OCI-LY3 (cell line): ENCODE measurements at regions not wholly inside any gene's neighbourhood (a gene's known extent, or its start where the extent isn't known, plus 50 kb on each side); places are given as distances from the start of the nearest gene placed in this dataset.

ENCODE experiments used
- H2AFZ ChIP-seq: fragments of 200-600, 300-600 bp; shearing (Covaris generic); 2 replicates; pipeline ENCODE4 v1.6.0; 2014; ENCODE audit warnings: antibody characterized with exemption, low read depth, low read length
- H3K27ac ChIP-seq: fragments of 200-600, 300-600 bp; sonication (generic); 2 replicates; pipeline ENCODE4 v1.5.1; 2014; ENCODE audit warnings: mild to moderate bottlenecking, low read length, moderate library complexity, mixed read lengths
- H3K27me3 ChIP-seq: fragments of 200-600, 300-600 bp; sonication (generic); 2 replicates; pipeline ENCODE4 v1.6.1; 2014; ENCODE audit warnings: low read depth, low read length, mixed read lengths
- H3K36me3 ChIP-seq: fragments of 200-600, 300-600 bp; sonication (generic); replicated peaks from 2 replicates; pipeline ENCODE3; 2014; ENCODE audit warnings: low read depth, low read length, mixed read lengths
- H3K4me1 ChIP-seq: fragments of 300-600, 200-600 bp; sonication (generic); 2 replicates; pipeline ENCODE4 v1.6.1; 2014; ENCODE audit warnings: low read length, mixed read lengths
- H3K4me2 ChIP-seq: fragments of 200-600, 300-600 bp; sonication (generic); 2 replicates; pipeline ENCODE4 v1.6.1; 2014; ENCODE audit warnings: low read length, mixed read lengths
- H3K4me3 ChIP-seq: fragments of 300-600, 200-600 bp; sonication (generic); 2 replicates; pipeline ENCODE4 v1.5.1; 2014; ENCODE audit warnings: antibody characterized with exemption, mild to moderate bottlenecking, low read length, moderate library complexity
- H3K79me2 ChIP-seq: fragments of 300-600, 200-600 bp; shearing (Covaris generic); 2 replicates; pipeline ENCODE4 v1.6.1; 2014; ENCODE audit warnings: mild to moderate bottlenecking, low read length, mixed read lengths
- H3K9ac ChIP-seq: fragments of 300-600, 200-600 bp; shearing (Covaris generic); 2 replicates; pipeline ENCODE4 v1.6.0; 2014; ENCODE audit warnings: mild to moderate bottlenecking, low read length, moderate library complexity
- H3K9me3 ChIP-seq: fragments of 200-600, 300-600 bp; shearing (Covaris generic); 2 replicates; pipeline ENCODE4 v1.6.1; 2014; ENCODE audit warnings: low read length, mixed read lengths; ENCODE audit not compliant: insufficient read depth
- H4K20me1 ChIP-seq: fragments of 200-600, 300-600 bp; sonication (generic); 2 replicates; pipeline ENCODE4 v1.6.1; 2016; ENCODE audit warnings: low read length, mixed read lengths; ENCODE audit not compliant: insufficient read depth
- CTCF ChIP-seq: fragments of 200-600, 300-600 bp; sonication (generic); IDR thresholded peaks from 2 replicates; pipeline ENCODE4 v1.5.1; 2014; ENCODE audit warnings: antibody characterized with exemption, low read length, low read depth
- EZH2phosphoT487 ChIP-seq: fragments of 200-600 bp; shearing (Covaris generic); IDR thresholded peaks from 2 replicates; pipeline ENCODE4 v1.6.1; 2018; ENCODE audit warnings: antibody characterized with exemption, mixed run types, low read depth

DNA sequence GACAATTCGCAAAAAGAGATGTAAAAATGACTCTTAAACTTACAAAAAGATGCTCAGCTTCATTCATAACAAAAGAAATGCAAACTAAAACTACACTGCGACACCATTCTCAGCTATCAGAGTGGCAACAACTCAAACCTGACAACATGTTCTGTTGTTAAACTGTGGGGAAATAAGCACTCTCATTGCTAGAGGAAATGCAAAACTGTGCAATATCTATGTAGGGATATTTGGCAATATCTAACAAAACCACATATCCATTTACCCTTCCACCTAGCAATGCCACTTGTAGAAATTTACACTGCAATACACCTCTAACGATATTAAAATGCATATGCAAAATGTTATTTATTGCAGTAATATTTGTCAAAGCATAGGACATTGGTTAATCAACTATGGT is 78.3 kb upstream of the EGFL6 start:
- Histone ChIP-seq H3K9ac (no peak overlapping the region), H3K4me1 (peaks cover 34% of the 10 kb centered on the region), H3K27me3 (no peaks in the 10 kb centered on the region), H3K9me3 (no peaks in the 10 kb centered on the region), H3K4me3 (no peak overlapping the region), H3K79me2 (no peaks in the 10 kb centered on the region), H2AFZ (no peak overlapping the region), H4K20me1 (no peaks in the 10 kb centered on the region), H3K4me2 (no peak overlapping the region), H3K27ac (no peak overlapping the region), H3K36me3 (no peaks in the 10 kb centered on the region)
- no peak for TF ChIP-seq CTCF

DNA sequence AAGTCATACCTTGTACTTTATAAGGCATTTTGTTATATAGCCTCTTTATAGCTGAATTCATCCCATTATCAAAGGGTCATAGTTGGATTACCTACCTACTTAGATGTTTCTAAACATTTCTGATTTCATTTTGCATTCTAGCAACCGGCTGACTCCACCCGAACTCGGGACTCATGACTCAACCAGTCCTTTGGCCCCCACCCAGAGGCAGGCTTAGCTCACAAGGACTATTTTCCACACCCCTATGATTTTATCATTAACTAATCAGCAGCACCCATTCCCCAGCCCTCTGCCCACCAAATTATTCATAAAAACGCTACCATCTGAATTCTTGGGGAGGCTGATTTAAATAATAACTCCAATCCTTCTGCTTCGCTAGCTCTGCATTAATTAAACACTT is 79.9 kb upstream of the EGFL6 start:
- no peak overlapping the region for H3K4me2 ChIP-seq
- H3K79me2 ChIP-seq = no peaks in the 10 kb centered on the region
- no peaks in the 10 kb centered on the region for H3K9me3 ChIP-seq
- no peaks in the 10 kb centered on the region for H4K20me1 ChIP-seq
- no peak overlapping the region for H3K4me3 ChIP-seq
- H3K27ac ChIP-seq = no peak overlapping the region
- H3K4me1 ChIP-seq = peaks cover 40% of the 10 kb centered on the region
- no peak overlapping the region for H3K9ac ChIP-seq
- no peak overlapping the region for H2AFZ ChIP-seq
- no peaks in the 10 kb centered on the region for H3K27me3 ChIP-seq
- H3K36me3 ChIP-seq = no peaks in the 10 kb centered on the region
- TF ChIP-seq CTCF = no peak
- TF ChIP-seq EZH2phosphoT487 = no peak

- no peaks in the 10 kb centered on the region for H3K36me3 ChIP-seq
- TF ChIP-seq CTCF (peak; percentile 64), EZH2phosphoT487 (no peak)
- peak overlapping the region; percentile 90 for H3K27ac ChIP-seq
- H4K20me1 ChIP-seq = no peaks in the 10 kb centered on the region
- peak overlapping the region; percentile 78 for H3K9ac ChIP-seq
- no peaks in the 10 kb centered on the region for H3K79me2 ChIP-seq
- H3K27me3 ChIP-seq = no peaks in the 10 kb centered on the region
- peak overlapping the region; percentile 57; the same call in 1 of the 2 replicates for H2AFZ ChIP-seq
- H3K4me2 ChIP-seq = peak overlapping the region; percentile 67
- peak overlapping the region; percentile 63 for H3K4me3 ChIP-seq
- H3K9me3 ChIP-seq = no peaks in the 10 kb centered on the region
- H3K4me1 ChIP-seq = peaks cover 40% of the 10 kb centered on the region
These were observed 81.5 kb upstream of the EGFL6 start for GRCh38 chrX:13487731-13488505.

- Histone ChIP-seq H3K36me3 (no peaks in the 10 kb centered on the region), H3K4me1 (peaks cover 40% of the 10 kb centered on the region), H3K4me2 (no peak overlapping the region), H4K20me1 (no peaks in the 10 kb centered on the region), H2AFZ (no peak overlapping the region), H3K27me3 (no peaks in the 10 kb centered on the region), H3K4me3 (no peak overlapping the region), H3K9me3 (no peaks in the 10 kb centered on the region), H3K79me2 (no peaks in the 10 kb centered on the region), H3K27ac (no peak overlapping the region), H3K9ac (no peak overlapping the region)
- TF ChIP-seq EZH2phosphoT487 (no peak), CTCF (no peak)
These were observed 84.2 kb upstream of the EGFL6 start for GRCh38 chrX:13485167-13485566.
